ENCODE measurements at regions not wholly inside any gene's neighbourhood (a gene's known extent, or its start where the extent isn't known, plus 50 kb on each side); places are given as distances from the start of the nearest gene placed in this dataset.

DNA sequence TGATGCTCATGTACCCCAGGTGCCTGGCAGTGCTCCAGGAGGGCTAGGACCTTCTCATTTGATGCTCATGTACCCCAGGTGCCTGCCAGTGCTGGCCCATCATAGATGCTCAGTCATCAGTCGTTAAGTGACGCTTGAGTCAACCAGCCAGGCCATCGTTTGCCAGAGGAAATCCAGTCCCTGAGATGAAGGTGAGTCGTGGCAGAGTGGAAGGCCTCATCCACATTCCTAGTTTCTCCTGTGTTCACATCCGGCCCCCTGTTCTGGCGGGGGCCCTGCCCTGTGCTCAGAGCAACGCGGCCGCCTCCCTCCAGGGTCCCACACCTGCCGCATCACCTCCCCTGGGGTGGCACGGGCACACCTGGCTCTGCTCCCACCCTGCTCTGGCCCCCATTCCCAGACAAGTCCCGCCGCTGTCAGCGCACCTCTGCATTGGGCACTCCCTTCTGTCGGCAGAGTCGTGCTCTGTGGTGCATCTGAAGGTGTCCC is 279.9 kb downstream of the BRD1 start:
- TF ChIP-seq, protein P1, sequence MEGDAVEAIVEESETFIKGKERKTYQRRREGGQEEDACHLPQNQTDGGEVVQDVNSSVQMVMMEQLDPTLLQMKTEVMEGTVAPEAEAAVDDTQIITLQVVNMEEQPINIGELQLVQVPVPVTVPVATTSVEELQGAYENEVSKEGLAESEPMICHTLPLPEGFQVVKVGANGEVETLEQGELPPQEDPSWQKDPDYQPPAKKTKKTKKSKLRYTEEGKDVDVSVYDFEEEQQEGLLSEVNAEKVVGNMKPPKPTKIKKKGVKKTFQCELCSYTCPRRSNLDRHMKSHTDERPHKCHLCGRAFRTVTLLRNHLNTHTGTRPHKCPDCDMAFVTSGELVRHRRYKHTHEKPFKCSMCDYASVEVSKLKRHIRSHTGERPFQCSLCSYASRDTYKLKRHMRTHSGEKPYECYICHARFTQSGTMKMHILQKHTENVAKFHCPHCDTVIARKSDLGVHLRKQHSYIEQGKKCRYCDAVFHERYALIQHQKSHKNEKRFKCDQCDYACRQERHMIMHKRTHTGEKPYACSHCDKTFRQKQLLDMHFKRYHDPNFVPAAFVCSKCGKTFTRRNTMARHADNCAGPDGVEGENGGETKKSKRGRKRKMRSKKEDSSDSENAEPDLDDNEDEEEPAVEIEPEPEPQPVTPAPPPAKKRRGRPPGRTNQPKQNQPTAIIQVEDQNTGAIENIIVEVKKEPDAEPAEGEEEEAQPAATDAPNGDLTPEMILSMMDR (IDR thresholded peaks at IDR 0.05) = no peak
- TF ChIP-seq ZFX (IDR thresholded peaks at IDR 0.05; ENCODE audit: borderline replicate concordance) = no peak
